MV-4-11 (cell line): ENCODE measurements at regions not wholly inside any gene's neighbourhood (a gene's known extent, or its start where the extent isn't known, plus 50 kb on each side); places are given as distances from the start of the nearest gene placed in this dataset.
"Not testable (repeated sequence)": the region's sequence is repeated elsewhere in the genome, so short reads cannot be mapped to it uniquely, and the experiment has no call there.

Source experiments
- DNase-seq: peaks from one replicate; lab custom pipeline; 2025; lab: John Stamatoyannopoulos, UW

DNA sequence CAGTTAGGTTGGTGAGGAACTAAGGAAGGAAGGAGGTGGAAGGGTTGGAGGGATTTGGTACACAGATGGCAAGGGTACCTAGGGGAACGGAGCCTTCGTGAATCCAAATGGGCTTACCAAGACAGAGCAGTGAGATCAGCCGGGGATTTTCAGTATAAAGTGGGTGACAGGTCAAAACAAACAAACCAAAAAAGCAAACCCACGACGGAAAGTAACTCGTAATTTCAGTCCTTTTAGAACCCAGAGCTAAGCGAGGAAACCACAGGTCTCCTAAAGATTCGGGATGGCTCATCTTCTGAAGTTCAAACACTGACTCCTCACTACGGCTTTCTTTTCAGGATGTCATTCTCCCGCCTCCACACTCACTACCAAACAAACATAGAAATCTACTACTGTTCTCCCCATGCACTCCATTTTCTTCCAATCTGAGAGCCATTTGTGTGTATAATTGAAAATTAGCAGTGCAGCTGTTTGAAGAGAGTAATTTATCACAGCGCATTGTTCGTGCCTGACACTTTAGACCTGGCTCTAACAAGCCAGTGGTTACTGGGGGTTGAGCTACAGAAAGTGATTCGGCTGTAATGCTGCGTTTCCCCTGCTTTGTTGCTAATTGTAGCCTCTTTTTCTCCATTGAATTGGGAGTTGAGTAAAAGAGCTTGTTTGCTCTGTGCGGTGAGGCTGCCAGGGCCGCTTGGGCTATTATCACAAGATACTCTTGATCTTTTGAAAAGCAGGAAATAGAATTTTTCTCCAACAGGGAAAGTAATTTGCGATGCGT is 64.7 kb upstream of the CCDC39 start:
- no peak for DNase-seq

DNA sequence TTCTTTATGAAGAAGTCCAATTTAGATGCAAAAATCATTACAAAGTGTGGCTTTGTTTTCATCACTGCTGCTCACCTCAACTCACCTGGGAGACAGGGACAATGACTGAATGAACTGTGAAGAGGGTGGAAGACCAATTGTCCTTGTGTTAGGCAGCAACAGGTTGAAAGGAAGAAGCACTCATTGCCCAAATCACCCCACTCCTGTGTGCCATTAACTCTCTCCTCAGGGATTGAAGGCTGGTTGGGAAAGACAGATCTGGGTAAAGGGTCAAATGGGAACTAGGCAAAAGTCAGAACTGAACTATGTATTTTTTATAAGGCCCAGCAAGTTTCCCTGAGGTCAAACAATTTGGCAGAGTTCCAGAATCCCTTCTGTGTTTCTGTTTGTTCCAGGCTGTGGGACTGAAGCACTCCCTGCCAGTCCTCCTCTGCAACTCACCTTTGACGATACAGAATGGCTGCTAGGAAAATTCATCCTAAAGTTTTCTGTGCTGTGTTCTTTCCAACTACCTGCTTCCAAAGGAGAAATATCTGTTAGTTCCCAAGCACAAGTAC is 68.6 kb upstream of the CCDC39 start:
- no peak for DNase-seq

DNA sequence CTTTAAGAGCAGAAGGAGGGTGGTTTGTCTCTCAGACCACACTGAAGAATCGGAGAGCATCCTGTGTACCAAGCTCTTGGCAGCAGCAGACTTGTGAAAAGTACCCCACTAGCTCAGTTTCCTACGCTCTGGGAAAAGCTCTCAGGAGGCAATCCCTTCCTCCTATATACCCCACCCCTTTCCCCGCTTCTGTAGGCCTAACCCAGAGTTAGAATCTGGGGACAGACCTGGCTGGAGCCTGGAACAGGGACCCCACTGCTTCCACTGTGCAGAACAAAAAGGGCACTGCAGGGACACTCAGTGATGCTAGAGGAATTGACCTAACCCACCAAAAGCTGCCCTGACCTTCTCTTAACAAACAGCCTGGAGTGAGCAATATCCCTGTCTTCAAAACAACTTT is 70.0 kb upstream of the CCDC39 start:
- DNase-seq: no peak

DNA sequence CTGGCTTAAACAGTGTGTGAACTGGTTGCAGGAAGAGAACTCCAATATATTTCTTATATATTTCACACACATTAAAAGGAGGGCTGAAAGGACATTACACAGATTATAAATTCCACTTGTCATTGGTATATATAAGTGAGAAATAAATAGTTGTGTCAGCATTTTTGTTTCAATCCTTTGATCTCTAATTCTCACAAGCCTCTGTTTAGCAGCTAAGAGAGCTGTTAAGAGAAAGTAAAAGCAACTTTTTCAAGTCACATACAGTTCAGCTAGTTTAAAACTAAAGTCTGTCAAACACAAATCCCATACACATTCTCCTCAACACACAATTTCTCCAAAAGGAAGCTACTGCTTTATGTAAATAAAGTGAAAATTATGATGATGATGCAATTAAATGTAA is 70.5 kb upstream of the CCDC39 start:
- DNase-seq: no peak

DNA sequence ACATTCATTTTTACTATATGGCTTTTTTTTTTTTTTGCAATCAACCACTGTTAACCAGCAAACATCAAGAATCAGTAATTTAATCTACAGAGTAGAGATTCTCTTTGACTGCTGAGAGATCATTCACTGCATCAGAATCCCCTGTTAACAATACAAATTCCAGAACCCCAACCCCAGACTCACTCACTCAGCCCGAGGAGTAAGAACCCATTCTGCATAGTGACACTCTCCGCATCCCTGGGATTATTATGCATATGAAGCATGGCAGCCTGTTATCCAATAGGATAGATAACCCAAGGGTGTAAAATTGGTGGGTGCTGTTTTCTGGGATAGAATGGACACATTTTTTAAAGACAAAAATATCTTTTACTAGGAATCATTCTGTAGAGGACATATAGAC is 76.3 kb upstream of the CCDC39 start:
- DNase-seq: no peak

DNA sequence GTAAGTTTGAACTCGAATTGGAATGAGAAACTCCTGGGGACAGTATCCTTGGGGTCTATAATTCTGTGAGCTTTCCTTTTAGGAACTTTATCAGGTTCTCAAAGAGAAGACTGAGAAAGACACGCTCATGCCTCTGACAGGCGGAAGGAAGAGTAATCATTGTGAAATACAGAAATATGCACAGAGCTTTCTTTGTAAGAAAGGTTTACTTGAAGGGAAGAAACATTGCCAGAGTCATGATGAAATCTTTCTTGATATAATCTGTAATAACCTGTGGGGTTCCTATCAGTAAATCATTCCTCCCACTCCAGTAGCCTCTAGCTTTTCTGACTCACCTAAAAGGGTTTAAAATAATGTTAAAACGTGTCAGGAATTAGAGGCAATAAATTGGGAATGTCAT is 83.6 kb upstream of the CCDC39 start:
- DNase-seq: no peak

DNA sequence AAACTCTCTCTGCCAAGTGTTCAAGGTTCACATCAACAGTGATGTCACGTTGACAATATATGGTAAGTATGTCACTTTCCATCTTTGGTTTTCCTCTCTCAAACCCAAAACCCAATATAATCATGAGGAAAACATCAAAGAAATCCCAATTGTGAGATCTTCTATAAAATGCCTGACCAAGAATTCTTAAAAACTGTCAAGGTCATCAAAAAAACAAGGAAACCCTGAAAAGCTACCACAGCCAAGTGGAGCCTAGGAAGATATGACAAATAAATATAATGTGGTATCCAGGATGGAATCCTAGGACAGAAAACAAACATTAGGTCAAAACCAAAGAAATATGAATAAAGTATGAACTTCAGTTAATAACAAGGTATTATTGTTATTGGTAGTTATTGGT is 85.2 kb upstream of the CCDC39 start:
- DNase-seq: no peak

DNA sequence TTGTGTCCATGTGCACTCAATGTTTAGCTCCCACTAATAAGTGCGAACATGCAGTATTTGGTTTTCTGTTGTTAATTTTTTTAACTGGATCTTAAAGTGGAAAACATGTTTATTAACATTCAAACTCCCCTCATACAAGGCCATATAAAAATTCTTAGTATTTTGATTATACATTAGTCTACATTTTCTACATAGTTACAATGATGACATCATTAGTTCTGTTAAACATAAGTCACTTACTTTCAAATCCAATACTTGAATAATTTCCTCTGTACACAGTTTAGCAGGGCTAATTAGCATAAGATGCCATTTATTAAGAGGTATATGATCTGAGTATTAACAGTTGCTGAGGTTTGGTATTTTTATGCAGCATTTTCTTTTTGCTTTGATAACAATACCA is 91.3 kb upstream of the CCDC39 start:
- DNase-seq: no peak

DNA sequence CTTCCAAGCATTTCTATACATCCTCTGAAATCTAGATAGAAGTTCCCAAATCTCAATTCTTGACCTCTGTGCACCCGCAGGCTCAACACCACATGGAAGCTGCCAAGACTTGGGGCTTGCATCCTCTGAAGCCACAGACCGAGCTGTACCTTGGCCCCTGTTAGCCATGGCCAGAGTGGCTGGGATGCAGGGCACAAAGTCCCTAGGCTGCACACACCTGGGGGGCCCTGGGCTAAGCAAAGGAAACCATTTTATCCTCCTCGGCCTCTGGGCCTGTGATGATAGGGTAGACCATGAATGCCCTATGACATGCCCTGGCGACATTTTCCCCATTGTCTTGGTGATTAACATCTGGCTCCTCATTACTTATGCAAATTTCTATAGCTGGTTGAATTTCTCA is 97.1 kb upstream of the CCDC39 start:
- no peak for DNase-seq

DNA sequence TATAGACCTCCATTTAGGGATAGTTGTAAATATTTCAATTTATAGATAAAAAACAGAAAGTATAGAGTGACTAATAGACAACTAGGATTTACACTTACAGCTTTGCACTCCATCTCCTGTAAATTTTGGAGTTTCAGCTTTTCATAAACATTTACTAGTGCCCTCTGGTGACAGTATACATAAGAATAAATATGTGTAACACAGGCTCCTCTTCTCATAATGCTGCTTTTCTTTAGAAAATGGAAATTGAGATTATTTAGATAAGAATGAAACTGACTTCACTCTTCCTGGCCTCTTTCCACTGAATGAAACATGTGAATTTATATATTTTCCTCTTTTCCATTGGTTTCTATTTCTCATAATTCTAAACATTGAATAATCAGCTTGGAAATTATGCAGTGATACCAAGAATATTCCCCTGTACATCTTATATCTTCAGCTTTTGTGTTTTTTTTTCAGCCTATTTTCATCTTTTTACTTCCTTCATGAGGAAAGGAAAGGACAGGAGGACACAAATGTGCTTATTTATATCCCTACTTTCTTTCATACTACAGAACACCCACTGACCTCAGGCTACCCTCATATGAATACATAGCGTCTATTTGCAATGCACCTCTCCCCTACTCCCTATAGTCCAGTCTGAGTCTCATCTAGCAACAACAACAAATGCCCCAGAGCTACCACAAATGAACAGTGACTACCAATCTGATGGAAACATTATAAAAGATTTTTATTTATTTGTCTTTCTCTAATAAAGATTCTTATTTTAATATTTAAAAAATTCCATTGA is 103.1 kb upstream of the CCDC39 start:
- DNase-seq: no peak

DNA sequence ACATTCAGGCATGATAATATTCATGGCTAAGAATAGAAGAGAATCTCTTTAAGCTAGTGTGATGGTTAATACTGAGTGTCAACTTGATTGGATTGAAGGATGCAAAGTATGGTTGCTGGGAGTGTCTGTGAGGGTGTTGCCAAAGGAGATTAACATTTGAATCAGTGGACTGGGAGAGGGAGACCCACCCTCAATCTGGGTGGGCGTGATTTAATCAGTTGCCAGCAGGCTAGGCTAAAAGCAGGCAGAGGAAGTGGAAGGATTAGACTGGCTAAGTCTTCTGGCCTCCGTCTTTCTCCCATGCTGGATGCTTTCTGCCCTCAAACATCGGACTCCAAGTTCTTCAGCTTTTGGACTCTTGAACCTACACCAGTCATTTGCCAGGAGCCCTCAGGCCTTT is 106.9 kb upstream of the CCDC39 start:
- DNase-seq: not testable (repeated sequence)

DNA sequence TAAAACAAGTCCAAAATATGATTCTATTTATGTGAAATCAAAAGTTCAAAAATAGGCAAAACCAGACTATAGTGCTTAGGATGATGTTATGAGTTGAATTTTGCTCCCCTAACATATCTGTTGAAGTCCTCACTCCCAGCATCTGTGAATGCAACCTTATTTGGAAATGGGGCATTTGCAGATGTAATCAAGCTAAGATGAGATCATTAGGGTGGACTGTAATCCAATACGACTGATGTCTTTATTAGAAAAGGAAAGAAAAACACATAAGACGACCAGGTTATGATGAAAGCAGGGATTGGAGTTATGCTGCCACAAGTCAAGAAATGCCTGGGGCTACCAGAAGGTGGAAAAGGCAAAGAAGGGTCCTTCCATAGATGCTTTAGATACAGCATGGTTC is 110.5 kb upstream of the CCDC39 start:
- no peak for DNase-seq

DNA sequence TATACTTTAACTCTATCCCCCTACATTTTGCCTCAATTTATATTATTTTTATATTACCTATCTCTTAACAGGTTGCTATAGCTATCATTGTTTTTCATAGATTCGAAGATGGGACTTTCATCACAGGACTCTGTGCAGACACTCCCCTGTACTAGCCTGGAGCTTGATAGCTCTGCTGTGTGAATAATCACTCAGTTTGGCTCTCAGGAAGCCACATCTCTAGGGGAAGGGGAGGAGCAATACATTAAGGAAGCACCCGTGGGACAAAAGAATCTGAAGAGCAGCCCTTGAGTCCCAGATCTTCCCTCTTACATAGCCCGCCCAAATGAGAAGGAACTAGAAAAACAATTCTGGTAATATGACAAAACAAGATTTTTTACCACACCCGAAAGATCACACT is 114.3 kb upstream of the FXR1 start:
- no peak for DNase-seq

DNA sequence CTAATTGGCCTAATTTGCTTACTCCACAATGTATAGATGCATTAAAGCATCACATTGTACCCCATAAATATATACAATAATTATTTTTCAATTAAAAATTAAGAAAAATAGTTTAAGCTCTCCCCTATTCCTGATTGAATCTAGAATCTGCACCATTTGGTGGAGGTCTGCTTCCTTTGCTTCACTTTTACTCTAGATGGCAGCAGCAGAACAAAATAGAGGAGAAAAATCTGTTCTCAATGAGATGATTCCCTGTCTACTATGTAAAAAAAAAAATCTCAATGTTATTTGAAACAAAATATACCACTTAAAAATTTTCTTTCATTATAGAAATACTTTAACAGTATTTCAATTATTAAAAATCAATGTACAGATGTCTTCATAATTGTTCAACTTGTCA is 109.6 kb upstream of the FXR1 start:
- DNase-seq: peak; percentile 17

DNA sequence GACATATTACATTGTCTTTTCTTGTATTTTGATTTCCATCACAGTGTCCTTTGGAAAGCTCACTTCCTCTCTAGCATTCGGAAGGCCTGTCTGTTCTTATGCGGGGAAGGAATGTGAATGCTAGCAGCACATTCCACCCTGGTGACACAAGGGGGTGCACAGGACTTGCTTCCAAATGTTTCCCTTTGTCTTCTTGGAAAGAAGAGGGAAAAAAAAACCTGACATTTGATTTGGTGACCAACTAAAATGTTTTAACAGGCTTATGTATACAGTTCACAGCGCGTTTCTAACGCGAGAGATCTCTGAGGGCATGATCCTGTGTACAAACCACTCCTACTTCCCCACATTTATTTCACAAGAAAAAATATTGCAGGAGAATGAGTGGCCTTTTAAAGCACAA is 107.6 kb upstream of the FXR1 start:
- no peak for DNase-seq

DNA sequence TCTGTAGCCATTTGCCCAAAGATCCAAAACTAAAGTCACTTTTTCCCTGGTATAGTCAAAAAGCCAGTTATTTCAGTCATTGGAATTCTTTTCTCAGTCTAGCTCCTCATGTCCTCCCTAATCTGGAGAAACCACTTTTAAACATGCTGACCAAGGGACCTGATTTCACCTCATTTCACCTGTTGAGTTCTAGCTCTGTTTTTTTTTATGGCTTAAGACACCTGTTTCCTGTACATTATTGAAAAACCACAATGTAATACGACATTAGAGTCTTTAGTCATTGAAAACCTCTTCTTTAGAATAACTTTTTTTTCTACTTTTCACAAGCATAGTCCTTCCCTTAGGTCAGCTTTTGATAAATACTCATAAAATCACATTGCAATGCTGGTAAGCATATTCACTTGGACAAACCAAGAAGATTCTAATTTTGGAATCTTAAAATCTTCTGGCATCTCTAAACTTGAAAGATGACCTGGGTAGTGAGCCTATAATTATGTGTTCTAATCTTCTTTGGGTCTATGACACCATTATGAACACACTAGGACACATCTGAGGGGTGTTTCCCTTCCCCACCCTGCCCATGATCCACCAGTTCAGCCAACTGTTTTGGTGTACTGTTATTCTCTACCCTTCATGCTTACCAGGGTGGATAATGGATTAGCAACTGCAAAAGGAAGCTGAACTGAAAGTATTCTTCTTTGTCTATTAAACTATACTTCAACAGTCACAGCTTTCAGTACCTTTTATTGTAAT is 103.5 kb upstream of the FXR1 start:
- DNase-seq: no peak

DNA sequence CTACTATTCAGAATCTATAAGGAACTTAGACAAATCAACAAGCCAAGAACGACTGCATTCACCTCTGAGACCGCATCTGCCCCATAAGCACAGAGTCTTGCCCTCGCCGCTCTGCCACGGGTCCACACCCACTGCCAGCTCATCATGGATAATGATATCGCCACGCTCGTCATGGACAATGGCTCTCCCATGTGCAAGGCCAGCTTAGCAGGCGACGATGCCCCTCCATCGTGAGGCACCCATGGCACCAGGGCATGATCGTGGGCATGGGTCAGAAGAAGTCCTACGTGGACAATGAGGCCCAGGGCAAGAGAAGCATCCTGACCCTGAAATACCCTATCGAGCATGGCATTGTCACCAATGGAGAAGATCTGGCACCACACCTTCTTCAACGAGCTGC is 92.1 kb upstream of the FXR1 start:
- DNase-seq: no peak

DNA sequence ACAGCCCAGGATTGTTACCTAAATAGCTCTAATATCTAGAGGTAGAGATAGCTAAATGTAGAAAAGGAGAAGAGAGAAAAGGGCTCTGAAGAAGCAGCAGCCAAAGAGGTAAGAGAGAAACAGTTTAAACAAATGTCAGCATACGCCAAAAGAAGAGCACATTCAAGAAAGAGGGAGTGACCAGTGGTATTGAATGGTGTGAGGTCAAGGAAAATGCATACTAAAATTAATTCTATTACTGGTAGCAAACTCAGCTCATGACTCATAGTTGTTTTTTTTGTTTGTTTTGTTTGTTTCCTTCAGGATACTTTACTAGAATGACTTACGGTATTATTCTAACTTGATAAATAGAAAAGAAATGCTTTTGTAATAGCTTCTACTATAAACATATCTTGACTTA is 86.5 kb upstream of the FXR1 start:
- DNase-seq: no peak

DNA sequence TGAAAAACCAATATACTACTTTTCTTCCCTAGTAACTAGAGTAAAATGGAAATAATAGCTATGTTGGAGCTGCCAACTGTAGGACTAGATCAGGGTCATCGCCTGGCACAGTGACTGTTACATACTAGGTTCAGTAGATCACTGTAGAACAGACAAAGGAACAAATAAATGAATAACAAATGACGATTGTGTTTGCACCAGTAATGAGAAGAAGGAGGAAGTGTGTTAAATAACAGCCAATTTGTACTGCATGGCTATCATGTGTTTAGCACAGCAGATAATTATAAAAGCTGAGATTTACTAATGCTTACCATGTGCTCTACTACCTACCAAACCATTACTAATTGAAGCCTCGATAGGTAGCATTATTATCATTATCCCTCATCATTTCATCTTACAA is 85.3 kb upstream of the FXR1 start:
- DNase-seq: no peak

DNA sequence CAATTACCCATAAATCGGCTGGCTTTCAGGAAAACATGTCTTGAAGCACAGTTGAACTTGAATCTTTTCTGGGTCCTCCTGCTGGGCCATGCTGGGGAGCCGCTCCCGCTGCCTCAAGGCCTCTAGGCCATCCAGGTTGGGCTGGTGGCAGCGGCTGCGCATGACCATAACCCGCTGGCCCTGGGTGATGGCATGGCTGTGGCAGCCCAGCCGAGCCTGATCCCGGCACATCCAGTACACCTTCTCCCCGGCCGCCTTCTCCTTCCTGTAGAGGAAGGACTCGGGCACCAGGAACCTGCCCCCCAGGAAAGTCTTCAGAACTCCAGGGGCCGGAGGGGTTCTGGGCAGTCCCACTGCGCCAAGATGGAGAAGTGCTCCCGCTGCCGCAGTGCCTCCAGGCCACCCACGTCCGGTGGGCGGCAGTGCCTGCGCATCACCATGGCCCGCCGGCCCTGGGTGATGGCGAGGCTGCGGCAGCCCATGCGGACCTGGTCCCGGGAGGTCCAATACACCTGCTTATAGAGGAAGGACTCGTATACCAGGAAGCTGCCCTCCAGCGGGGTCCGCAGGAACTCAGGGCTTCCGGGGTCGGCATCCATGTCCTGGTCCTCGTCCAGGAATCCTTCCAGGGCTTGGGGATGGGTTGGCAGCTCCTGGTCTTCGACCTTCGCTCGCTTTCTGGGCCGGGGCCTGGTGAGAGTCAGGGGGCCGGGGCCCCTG is 84.3 kb upstream of the FXR1 start:
- no peak for DNase-seq

DNA sequence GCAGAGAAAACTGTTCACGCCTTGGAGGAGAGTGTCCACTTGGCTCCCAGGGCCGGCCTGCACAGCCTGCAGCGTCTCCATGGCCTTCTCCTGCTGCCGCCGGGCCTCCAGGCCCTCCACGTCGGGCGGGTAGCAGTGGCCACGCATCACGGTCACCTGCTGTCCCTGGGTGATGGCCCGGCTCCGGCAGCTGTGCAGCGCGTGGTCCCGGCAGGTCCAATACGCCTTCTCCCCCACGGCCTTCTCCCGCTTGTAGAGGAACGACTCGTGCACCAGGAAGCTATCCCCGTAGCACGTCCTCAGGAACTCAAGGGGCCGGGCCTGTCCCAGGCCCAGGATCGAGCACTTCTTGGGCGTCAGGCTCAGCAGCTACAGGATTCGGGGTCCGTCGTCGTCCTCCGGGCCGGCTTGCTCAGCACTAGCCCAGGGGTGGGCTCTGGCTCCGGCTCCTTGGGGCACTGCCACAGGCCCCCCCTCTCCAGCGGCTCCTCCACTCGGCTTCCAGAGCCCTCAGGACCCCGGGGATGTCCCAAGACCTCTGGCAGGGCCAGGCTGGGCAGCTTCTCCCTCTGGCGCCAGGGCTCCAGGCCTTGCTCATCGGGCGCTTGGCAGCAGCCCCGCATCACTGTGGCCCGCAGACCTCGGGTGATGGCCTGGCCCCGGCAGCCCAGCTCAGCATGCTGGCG is 83.6 kb upstream of the FXR1 start:
- DNase-seq: no peak
